Transverse colon (tissue), 4 donors: ENCODE measurements at regions not wholly inside any gene's neighbourhood (a gene's known extent, or its start where the extent isn't known, plus 50 kb on each side); places are given as distances from the start of the nearest gene placed in this dataset.

ENCODE experiments used
- DNase-seq: peaks from one replicate; pipeline ENCODE4 v3.0.0-alpha.2; 2019
- H3K27ac ChIP-seq, 4 donors: fragments of 200-600 bp; sonication (generic); 2 replicates each; pipeline ENCODE4 v1.5.1; 2016 to 2018; ENCODE audit warnings: inconsistent platforms in 4 of 4
- H3K27me3 ChIP-seq: fragments of 200-600 bp; sonication (generic); 2 replicates; pipeline ENCODE4 v1.5.1; 2017; ENCODE audit warnings: inconsistent platforms
- H3K36me3 ChIP-seq, 4 donors: fragments of 200-600 bp; sonication (generic); 2 replicates each; pipeline ENCODE4 v1.5.1; 2017 to 2019; ENCODE audit warnings: inconsistent platforms in 4 of 4
- H3K4me1 ChIP-seq, 4 donors: fragments of 200-600 bp; sonication (generic); 2 replicates each; pipeline ENCODE4 v1.5.1; 2017 to 2020; ENCODE audit warnings: inconsistent platforms in 4 of 4
- H3K4me3 ChIP-seq, 4 donors: fragments of 200-600 bp; sonication (generic); 1 replicate in 1 of 4; 2 replicates in 3 of 4; pipeline versions ENCODE4 v1.5.1 to v1.6.1; 2017 to 2019; ENCODE audit warnings: inconsistent platforms in 4 of 4
- H3K9me3 ChIP-seq, 2 donors: fragments of 200-600 bp; sonication (generic); 2 replicates each; pipeline ENCODE4 v1.5.1; 2017 to 2019; ENCODE audit warnings: inconsistent platforms in 2 of 2
- CTCF ChIP-seq, 5 experiments: fragments of 200-600 bp in 3 of 5; fragments of 450-650 bp in 2 of 5; sonication (generic) in 3 of 5; IDR thresholded peaks; 1 replicate in 2 of 5; 2 replicates in 3 of 5; pipeline ENCODE4 v1.5.1; 2016 to 2017; ENCODE audit warnings: antibody characterized with exemption in 5 of 5, inconsistent platforms in 3 of 5, mild to moderate bottlenecking in 2 of 5, moderate library complexity in 1 of 5
- EP300 ChIP-seq: sonication (generic); formaldehyde crosslinking; IDR thresholded peaks from one replicate; pipeline ENCODE4 v1.6.1; 2017; ENCODE audit warnings: antibody characterized with exemption, low read depth
- POLR2A ChIP-seq: fragments of 450-650 bp; IDR thresholded peaks from one replicate; pipeline ENCODE4 v1.6.1; 2016; ENCODE audit warnings: antibody characterized with exemption, mild to moderate bottlenecking, moderate library complexity
- POLR2AphosphoS5 ChIP-seq, 3 donors: sonication (generic); formaldehyde crosslinking; IDR thresholded peaks; one replicate each; pipeline ENCODE4 v1.6.1; 2016; ENCODE audit warnings: antibody characterized with exemption in 3 of 3
- WGBS, 2 donors: methylation state at CpG; one replicate each; pipeline ENCODE4 v1.1.5; 2018; ENCODE audit warnings: low coverage in 1 of 2; 5-methylcytosine and 5-hydroxymethylcytosine counted together
- in situ Hi-C, 4 donors: fragments of 200-750 bp; cut with MboI; loops; one replicate each; pipeline versions ENCODE4 v1.15.0 to v1.15.1; 2017; ENCODE audit warnings: low sequenced_read_pairs in 3 of 4, low pct_ligation_motif_present in 1 of 4, low pct_unique_long_range_greater_than_20kb in 1 of 4
- intact Hi-C: fragments of 100-400 bp; cut with DNase I; formaldehyde crosslinking; loops from one replicate; pipeline ENCODE4 v1.15.1; 2023; ENCODE audit warnings: low total_unique reads

- no peak overlapping the region for H3K27ac ChIP-seq
- DNase-seq: no peak
- no peak for TF ChIP-seq POLR2A
- TF ChIP-seq EP300: no peak
- no peak for TF ChIP-seq POLR2AphosphoS5 (IDR thresholded peaks at IDR 0.05)
- TF ChIP-seq CTCF (IDR thresholded peaks at IDR 0.05): no peak
- in situ Hi-C loops: loop anchor here in 2 of 4 donors (5.0 to 10.0 kb wide), 2 partner anchors 107 to 115 kb away; no protein-coding TSS in a partner anchor
- intact Hi-C loops: loop anchor here (1.0 to 2.0 kb wide), 3 partner anchors 38 to 113 kb away; no protein-coding TSS in a partner anchor
- H3K4me3 ChIP-seq: no peak overlapping the region
- no peaks in the 10 kb centered on the region for H3K9me3 ChIP-seq
- no peaks in the 10 kb centered on the region for H3K4me1 ChIP-seq
- no peaks in the 10 kb centered on the region for H3K36me3 ChIP-seq
- H3K27me3 ChIP-seq: no peaks in the 10 kb centered on the region
These were observed 64.1 kb upstream of the LRP8 start for GRCh38 chr1:53391982-53392381.

GRCh38 chr1:53392460-53392859 lies 64.6 kb upstream of the LRP8 start:
- WGBS, 2 donors: 75 to 80% methylated on average over 2 to 13 of the region's 13 CpGs
- TF ChIP-seq POLR2AphosphoS5 (IDR thresholded peaks at IDR 0.05) (no peak), EP300 (no peak), POLR2A (no peak), CTCF (IDR thresholded peaks at IDR 0.05) (no peak)
- H3K9me3 ChIP-seq: no peaks in the 10 kb centered on the region

GRCh38 chr1:53393325-53393792 lies 65.5 kb upstream of the LRP8 start:
- WGBS, 2 donors: 13% methylated on average over 10 of the region's 10 CpGs; no CpG with 5 or more reads in 1 of the 2 donors
- intact Hi-C loops: loop anchor here (2.0 kb wide), 1 partner anchor 115 kb away; no protein-coding TSS in a partner anchor
- in situ Hi-C loops: loop anchor here in 2 of 4 donors (5.0 to 10.0 kb wide), 2 partner anchors 109 to 116 kb away; no protein-coding TSS in a partner anchor

More at GRCh38 chr1:53392460-53392859, 64.6 kb upstream of the LRP8 start:
- no peaks in the 10 kb centered on the region for H3K4me1 ChIP-seq
- in situ Hi-C loops: loop anchor here in 2 of 4 donors (5.0 to 10.0 kb wide), 2 partner anchors 108 to 115 kb away; no protein-coding TSS in a partner anchor
- no peak overlapping the region for H3K27ac ChIP-seq
- H3K4me3 ChIP-seq: no peak overlapping the region
- no peaks in the 10 kb centered on the region for H3K36me3 ChIP-seq
- no peaks in the 10 kb centered on the region for H3K27me3 ChIP-seq
- intact Hi-C loops: loop anchor here (2.0 kb wide), 1 partner anchor 114 kb away; no protein-coding TSS in a partner anchor
- no peak for DNase-seq

GRCh38 chr1:53394306-53394705 lies 64.9 kb upstream of the DMRTB1 start:
- Histone ChIP-seq H3K9me3 (no peaks in the 10 kb centered on the region), H3K36me3 (no peaks in the 10 kb centered on the region), H3K4me1 (no peaks in the 10 kb centered on the region), H3K27ac (no peak overlapping the region), H3K27me3 (no peaks in the 10 kb centered on the region), H3K4me3 (no peak overlapping the region)
- in situ Hi-C loops (loop anchor here in 2 of 4 donors (5.0 to 10.0 kb wide), 2 partner anchors 110 to 117 kb away; no protein-coding TSS in a partner anchor), intact Hi-C loops (no loop called here)
- TF ChIP-seq EP300: no peak
- no peak for TF ChIP-seq CTCF (IDR thresholded peaks at IDR 0.05)
- TF ChIP-seq POLR2AphosphoS5 (IDR thresholded peaks at IDR 0.05): no peak
- TF ChIP-seq POLR2A: no peak
- no peak for DNase-seq
- WGBS, 2 donors: 83% methylated on average over 6 of the region's 6 CpGs; no CpG with 5 or more reads in 1 of the 2 donors

More at GRCh38 chr1:53393325-53393792, 65.5 kb upstream of the LRP8 start:
- Histone ChIP-seq H3K9me3 (no peaks in the 10 kb centered on the region), H3K27ac (no peak overlapping the region), H3K27me3 (no peaks in the 10 kb centered on the region), H3K36me3 (no peaks in the 10 kb centered on the region), H3K4me3 (no peak overlapping the region), H3K4me1 (no peaks in the 10 kb centered on the region)
- peak; percentile 81 for DNase-seq
- peak; percentile 89 to 94 (median 94) for TF ChIP-seq CTCF (IDR thresholded peaks at IDR 0.05)
- TF ChIP-seq POLR2A: no peak
